ENCODE measurements at regions not wholly inside any gene's neighbourhood (a gene's known extent, or its start where the extent isn't known, plus 50 kb on each side); places are given as distances from the start of the nearest gene placed in this dataset.

DNA sequence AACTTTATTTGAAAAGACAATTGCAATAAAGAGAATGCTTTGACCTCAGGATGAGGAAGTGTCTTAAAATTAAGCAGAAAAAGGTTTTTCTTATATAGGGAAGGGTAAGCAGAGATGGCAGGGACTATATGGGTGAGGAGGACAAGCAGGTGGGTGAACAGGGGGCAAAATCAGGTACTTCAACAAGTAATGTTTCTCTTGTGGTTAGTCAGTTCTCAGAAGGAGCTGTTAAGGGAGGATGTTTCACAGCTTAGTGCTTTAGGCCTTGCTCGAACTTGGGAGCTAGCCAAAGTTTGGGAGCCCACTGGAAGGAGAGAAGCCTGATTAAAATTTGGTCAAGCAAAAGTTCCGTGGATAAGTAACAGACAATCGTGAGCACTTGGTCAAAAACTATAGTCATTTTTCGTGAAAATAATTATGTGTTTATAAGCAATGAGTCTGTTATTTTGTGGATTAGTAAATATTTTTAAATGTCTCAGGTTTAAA, 364.2 kb upstream of the TMPO start:
- TF ChIP-seq, protein P1, sequence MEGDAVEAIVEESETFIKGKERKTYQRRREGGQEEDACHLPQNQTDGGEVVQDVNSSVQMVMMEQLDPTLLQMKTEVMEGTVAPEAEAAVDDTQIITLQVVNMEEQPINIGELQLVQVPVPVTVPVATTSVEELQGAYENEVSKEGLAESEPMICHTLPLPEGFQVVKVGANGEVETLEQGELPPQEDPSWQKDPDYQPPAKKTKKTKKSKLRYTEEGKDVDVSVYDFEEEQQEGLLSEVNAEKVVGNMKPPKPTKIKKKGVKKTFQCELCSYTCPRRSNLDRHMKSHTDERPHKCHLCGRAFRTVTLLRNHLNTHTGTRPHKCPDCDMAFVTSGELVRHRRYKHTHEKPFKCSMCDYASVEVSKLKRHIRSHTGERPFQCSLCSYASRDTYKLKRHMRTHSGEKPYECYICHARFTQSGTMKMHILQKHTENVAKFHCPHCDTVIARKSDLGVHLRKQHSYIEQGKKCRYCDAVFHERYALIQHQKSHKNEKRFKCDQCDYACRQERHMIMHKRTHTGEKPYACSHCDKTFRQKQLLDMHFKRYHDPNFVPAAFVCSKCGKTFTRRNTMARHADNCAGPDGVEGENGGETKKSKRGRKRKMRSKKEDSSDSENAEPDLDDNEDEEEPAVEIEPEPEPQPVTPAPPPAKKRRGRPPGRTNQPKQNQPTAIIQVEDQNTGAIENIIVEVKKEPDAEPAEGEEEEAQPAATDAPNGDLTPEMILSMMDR (IDR thresholded peaks at IDR 0.05; ENCODE audit: insufficient read depth, low read length) = no peak
- TF ChIP-seq SPI1 (IDR thresholded peaks at IDR 0.05; ENCODE audit: borderline replicate concordance, low read depth) = no peak
- no peak for TF ChIP-seq POLR2AphosphoS5 (IDR thresholded peaks at IDR 0.05; ENCODE audit: low read depth)
- TF ChIP-seq, protein P2, sequence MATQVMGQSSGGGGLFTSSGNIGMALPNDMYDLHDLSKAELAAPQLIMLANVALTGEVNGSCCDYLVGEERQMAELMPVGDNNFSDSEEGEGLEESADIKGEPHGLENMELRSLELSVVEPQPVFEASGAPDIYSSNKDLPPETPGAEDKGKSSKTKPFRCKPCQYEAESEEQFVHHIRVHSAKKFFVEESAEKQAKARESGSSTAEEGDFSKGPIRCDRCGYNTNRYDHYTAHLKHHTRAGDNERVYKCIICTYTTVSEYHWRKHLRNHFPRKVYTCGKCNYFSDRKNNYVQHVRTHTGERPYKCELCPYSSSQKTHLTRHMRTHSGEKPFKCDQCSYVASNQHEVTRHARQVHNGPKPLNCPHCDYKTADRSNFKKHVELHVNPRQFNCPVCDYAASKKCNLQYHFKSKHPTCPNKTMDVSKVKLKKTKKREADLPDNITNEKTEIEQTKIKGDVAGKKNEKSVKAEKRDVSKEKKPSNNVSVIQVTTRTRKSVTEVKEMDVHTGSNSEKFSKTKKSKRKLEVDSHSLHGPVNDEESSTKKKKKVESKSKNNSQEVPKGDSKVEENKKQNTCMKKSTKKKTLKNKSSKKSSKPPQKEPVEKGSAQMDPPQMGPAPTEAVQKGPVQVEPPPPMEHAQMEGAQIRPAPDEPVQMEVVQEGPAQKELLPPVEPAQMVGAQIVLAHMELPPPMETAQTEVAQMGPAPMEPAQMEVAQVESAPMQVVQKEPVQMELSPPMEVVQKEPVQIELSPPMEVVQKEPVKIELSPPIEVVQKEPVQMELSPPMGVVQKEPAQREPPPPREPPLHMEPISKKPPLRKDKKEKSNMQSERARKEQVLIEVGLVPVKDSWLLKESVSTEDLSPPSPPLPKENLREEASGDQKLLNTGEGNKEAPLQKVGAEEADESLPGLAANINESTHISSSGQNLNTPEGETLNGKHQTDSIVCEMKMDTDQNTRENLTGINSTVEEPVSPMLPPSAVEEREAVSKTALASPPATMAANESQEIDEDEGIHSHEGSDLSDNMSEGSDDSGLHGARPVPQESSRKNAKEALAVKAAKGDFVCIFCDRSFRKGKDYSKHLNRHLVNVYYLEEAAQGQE (IDR thresholded peaks at IDR 0.05; ENCODE audit: insufficient replicate concordance, low read depth) = no peak

Data from HL-60 (cell line).